WI38 (cell line): ENCODE measurements at regions not wholly inside any gene's neighbourhood (a gene's known extent, or its start where the extent isn't known, plus 50 kb on each side); places are given as distances from the start of the nearest gene placed in this dataset.

Experiments used
- H3K4me3 ChIP-seq: 2 replicates; pipeline ENCODE4 v1.5.1; 2011; ENCODE audit warnings: low read depth, mild to moderate bottlenecking, control low read depth, low read length
- CTCF ChIP-seq: IDR thresholded peaks from 2 replicates; pipeline ENCODE4 v1.5.1; 2012; ENCODE audit warnings: low read depth, mild to moderate bottlenecking, control low read depth, low read length

- peak; percentile 72 for TF ChIP-seq CTCF
- no peak overlapping the region for H3K4me3 ChIP-seq
Measured at GRCh38 chr17:412211-413015, 59.8 kb upstream of the RPH3AL start.

GRCh38 chr17:411421-412120 lies 59.0 kb upstream of the RPH3AL start:
- no peak for TF ChIP-seq CTCF
- H3K4me3 ChIP-seq = peak overlapping the region; percentile 86

- H3K4me3 ChIP-seq = peak overlapping the region; percentile 86
- no peak for TF ChIP-seq CTCF
Measured at GRCh38 chr17:410543-411401, 58.2 kb upstream of the RPH3AL start.

GRCh38 chr17:409848-410542 lies 57.4 kb upstream of the RPH3AL start:
- no peak for TF ChIP-seq CTCF
- peak overlapping the region; percentile 86 for H3K4me3 ChIP-seq

- no peak for TF ChIP-seq CTCF
- peak overlapping the region; percentile 33; the same call in 1 of the 2 replicates for H3K4me3 ChIP-seq
Measured at GRCh38 chr17:409308-409847, 56.8 kb upstream of the RPH3AL start.

- no peak overlapping the region for H3K4me3 ChIP-seq
- TF ChIP-seq CTCF = no peak
Measured at GRCh38 chr17:404703-405102, 52.1 kb upstream of the RPH3AL start.
